ENCODE measurements at regions not wholly inside any gene's neighbourhood (a gene's known extent, or its start where the extent isn't known, plus 50 kb on each side); places are given as distances from the start of the nearest gene placed in this dataset.

DNA sequence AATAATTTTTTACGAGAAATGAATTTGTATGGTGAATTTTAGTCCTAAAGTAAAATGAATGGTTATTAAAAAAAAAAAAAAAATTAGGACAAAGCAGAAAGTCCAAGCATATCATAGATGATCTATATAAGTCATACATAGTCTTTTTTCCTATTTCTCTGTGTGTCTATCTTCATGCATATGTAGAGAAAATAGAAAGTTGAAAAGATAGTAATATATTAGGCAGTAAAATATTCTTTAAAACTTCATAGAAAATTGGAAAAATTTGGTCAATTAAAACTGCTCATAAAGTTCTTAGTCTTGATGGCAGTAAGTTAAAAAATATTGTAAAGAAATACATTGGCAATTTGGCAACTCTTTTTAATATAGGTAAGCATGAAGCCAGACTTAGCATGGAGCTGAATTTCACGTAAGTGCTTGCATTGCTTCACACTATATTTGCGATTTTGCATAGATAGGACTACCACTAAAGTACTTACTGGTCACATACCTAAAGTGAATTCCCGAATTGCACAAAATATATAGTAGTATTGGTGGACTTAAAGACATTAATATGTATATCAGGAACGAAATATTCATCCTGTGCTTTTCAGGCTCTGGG, 303.8 kb downstream of the IPO8 start:
- no peak for DNase-seq
- peaks cover 73% of the 10 kb centered on the region for H3K9me3 Mint-ChIP-seq
- H3K4me1 Mint-ChIP-seq, result no peaks in the 10 kb centered on the region

DNA sequence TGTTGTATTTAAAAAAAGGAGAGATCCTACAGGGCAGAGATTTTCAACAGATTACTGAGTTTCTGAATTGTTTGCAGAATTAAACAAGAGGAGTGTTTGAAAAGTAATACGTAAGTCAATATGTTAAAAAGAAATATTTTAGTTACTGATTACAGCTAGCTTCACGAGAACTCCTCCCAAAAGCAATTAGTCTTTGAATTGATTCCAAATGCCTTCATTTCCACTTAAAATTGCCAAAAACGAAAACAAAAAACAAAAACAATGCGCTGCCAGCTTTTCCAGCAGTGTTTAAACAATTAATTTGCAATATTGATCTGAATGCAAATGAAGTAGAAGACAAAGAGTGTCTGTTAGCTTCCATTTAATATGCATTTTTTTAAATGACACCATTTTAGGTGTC, 310.0 kb downstream of the IPO8 start:
- H3K4me1 Mint-ChIP-seq, result no peaks in the 10 kb centered on the region
- peaks cover 25% of the 10 kb centered on the region for H3K9me3 Mint-ChIP-seq
- H3K4me3 Mint-ChIP-seq, result no peak overlapping the region
- H3K27ac Mint-ChIP-seq, result no peak overlapping the region
- DNase-seq, result no peak
- H3K27me3 Mint-ChIP-seq (ENCODE audit: low read depth, poor library complexity), result no peaks in the 10 kb centered on the region
- no peaks in the 10 kb centered on the region for H3K36me3 Mint-ChIP-seq (ENCODE audit: low read depth)
- TF ChIP-seq, protein P1, sequence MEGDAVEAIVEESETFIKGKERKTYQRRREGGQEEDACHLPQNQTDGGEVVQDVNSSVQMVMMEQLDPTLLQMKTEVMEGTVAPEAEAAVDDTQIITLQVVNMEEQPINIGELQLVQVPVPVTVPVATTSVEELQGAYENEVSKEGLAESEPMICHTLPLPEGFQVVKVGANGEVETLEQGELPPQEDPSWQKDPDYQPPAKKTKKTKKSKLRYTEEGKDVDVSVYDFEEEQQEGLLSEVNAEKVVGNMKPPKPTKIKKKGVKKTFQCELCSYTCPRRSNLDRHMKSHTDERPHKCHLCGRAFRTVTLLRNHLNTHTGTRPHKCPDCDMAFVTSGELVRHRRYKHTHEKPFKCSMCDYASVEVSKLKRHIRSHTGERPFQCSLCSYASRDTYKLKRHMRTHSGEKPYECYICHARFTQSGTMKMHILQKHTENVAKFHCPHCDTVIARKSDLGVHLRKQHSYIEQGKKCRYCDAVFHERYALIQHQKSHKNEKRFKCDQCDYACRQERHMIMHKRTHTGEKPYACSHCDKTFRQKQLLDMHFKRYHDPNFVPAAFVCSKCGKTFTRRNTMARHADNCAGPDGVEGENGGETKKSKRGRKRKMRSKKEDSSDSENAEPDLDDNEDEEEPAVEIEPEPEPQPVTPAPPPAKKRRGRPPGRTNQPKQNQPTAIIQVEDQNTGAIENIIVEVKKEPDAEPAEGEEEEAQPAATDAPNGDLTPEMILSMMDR (IDR thresholded peaks at IDR 0.05), result no peak

More for the DNA sequence above, 303.8 kb downstream of the IPO8 start:
- TF ChIP-seq, protein P1 (IDR thresholded peaks at IDR 0.05), result no peak
- Mint-ChIP-seq H3K4me3 (no peak overlapping the region), H3K27ac (no peak overlapping the region), H3K36me3 (ENCODE audit: low read depth) (no peaks in the 10 kb centered on the region), H3K27me3 (ENCODE audit: low read depth, poor library complexity) (no peaks in the 10 kb centered on the region)

- Mint-ChIP-seq H3K9me3 (peaks cover 18% of the 10 kb centered on the region), H3K27me3 (ENCODE audit: low read depth, poor library complexity) (no peaks in the 10 kb centered on the region), H3K4me1 (no peaks in the 10 kb centered on the region), H3K4me3 (no peak overlapping the region), H3K36me3 (ENCODE audit: low read depth) (no peaks in the 10 kb centered on the region), H3K27ac (no peak overlapping the region)
- TF ChIP-seq, protein P1 (IDR thresholded peaks at IDR 0.05), result no peak
- no peak for DNase-seq
Observed at GRCh38 chr12:30384976-30385375, 310.7 kb downstream of the IPO8 start.

GRCh38 chr12:30378307-30378706, 317.4 kb downstream of the IPO8 start:
- no peaks in the 10 kb centered on the region for H3K36me3 Mint-ChIP-seq (ENCODE audit: low read depth)
- H3K4me1 Mint-ChIP-seq, result no peaks in the 10 kb centered on the region
- DNase-seq, result no peak
- no peak overlapping the region for H3K27ac Mint-ChIP-seq
- no peak overlapping the region for H3K4me3 Mint-ChIP-seq
- peaks cover 39% of the 10 kb centered on the region for H3K9me3 Mint-ChIP-seq
- H3K27me3 Mint-ChIP-seq (ENCODE audit: low read depth, poor library complexity), result no peaks in the 10 kb centered on the region
- TF ChIP-seq, protein P1 (IDR thresholded peaks at IDR 0.05), result no peak

GRCh38 chr12:30364822-30365221, 330.8 kb downstream of the IPO8 start:
- Mint-ChIP-seq H3K27me3 (ENCODE audit: low read depth, poor library complexity) (peaks cover 7% of the 10 kb centered on the region), H3K4me3 (no peak overlapping the region)

GRCh38 chr12:30361145-30361544, 334.5 kb downstream of the IPO8 start:
- no peaks in the 10 kb centered on the region for H3K4me1 Mint-ChIP-seq
- H3K36me3 Mint-ChIP-seq (ENCODE audit: low read depth), result no peaks in the 10 kb centered on the region
- H3K27me3 Mint-ChIP-seq (ENCODE audit: low read depth, poor library complexity), result peaks cover 4% of the 10 kb centered on the region

More at GRCh38 chr12:30364822-30365221, 330.8 kb downstream of the IPO8 start:
- Mint-ChIP-seq H3K9me3 (peaks cover 12% of the 10 kb centered on the region), H3K36me3 (ENCODE audit: low read depth) (no peaks in the 10 kb centered on the region), H3K27ac (no peak overlapping the region), H3K4me1 (peaks cover 9% of the 10 kb centered on the region)
- no peak for DNase-seq
- TF ChIP-seq, protein P1 (IDR thresholded peaks at IDR 0.05), result no peak

More at GRCh38 chr12:30361145-30361544, 334.5 kb downstream of the IPO8 start:
- H3K4me3 Mint-ChIP-seq, result no peak overlapping the region
- no peak for DNase-seq
- no peak overlapping the region for H3K27ac Mint-ChIP-seq
- H3K9me3 Mint-ChIP-seq, result peaks cover 7% of the 10 kb centered on the region
- TF ChIP-seq, protein P1 (IDR thresholded peaks at IDR 0.05), result no peak

Measured in nephron progenitor cell (in vitro differentiated cells).